M059J (cell line): ENCODE measurements at regions not wholly inside any gene's neighbourhood (a gene's known extent, or its start where the extent isn't known, plus 50 kb on each side); places are given as distances from the start of the nearest gene placed in this dataset.
"Not testable (repeated sequence)": the region's sequence is repeated elsewhere in the genome, so short reads cannot be mapped to it uniquely, and the experiment has no call there.

Experiments used
- DNase-seq: peaks from one replicate; pipeline ENCODE4 v3.0.0-alpha.2; 2012; ENCODE audit warnings: low read depth

GRCh38 chr2:230593765-230594164 is 118.9 kb upstream of the CAB39 start:
- DNase-seq: no peak

DNA sequence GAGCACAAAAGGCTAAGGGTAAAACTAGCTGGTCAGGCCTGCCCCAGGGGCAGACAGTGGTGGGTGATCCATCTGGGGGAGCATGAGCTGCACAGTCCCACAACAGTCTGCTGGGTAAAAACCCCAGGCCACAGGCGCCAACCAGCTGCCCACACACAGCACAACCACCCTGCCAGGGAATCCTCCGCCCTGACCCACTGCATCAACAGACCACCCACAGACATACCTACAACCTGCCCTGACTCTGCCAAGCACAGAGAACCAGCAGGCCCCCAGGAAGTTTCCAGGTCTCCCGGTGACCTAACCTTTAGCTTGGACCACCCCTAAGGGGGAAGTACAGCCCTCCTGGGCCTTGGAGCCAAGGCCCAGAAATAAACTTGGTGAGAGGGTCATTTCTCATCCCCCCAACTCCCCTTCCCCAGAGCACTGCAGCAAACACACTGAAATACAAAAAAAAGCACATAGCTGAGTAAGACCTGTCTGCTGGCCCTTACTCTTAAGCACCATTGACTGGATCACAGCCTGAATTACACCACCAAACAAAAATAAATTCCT is 118.3 kb upstream of the CAB39 start:
- no peak for DNase-seq

- no peak for DNase-seq
These were observed 112.8 kb upstream of the CAB39 start for GRCh38 chr2:230599853-230600252.

GRCh38 chr2:230600285-230600684 is 112.4 kb upstream of the CAB39 start:
- no peak for DNase-seq

DNA sequence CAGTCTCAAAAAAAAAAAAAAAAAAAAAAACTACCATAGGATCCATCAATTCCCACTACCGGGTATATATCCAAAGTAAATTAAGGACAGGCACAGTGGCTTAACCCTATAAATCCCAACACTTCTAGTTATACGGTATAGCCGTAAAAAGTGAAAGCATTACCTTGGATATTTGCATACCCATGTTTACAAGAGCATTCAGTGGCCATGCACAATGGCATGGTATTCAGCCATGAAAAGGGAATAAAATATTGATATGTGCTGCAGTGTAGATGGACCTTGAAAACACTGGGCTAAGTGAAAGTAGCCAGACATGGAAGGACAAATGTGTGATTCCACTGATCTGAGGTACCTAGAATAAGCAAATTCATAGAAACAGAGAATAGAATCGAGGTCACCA is 111.8 kb upstream of the CAB39 start:
- DNase-seq: no peak

GRCh38 chr2:230601510-230601909 is 111.1 kb upstream of the CAB39 start:
- no peak for DNase-seq

DNA sequence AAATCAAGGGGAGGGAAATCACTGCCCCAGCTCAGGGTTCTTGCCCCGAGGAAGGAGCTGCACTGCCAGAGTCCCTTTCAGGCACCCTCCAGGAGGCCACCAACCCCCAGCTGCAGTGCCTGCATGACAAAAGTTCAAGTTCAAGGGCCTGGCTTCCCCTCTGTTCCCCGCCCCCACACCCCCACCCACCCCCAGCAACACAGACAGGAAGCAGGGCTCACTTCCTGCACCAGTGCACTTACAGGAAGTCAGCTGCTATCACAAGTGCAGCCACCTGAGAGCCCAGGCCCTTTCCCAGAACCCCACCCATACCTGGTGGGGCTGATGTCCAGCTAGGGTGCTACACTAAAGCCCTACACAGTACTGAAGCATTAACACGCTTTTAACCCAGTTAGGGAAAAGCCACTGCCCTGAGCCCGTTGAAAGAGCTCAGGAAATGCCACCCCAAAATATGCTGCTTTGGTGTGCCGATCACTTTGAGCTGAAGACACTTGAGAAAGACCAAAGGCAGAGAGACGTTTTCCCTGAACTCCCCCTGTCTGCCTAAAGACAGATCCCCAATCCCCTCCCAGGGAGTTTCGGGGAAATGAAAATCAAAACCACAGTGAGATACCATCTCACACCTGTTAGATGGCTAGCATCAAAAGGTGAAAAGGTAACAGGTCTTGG is 109.9 kb upstream of the CAB39 start:
- no peak for DNase-seq

DNA sequence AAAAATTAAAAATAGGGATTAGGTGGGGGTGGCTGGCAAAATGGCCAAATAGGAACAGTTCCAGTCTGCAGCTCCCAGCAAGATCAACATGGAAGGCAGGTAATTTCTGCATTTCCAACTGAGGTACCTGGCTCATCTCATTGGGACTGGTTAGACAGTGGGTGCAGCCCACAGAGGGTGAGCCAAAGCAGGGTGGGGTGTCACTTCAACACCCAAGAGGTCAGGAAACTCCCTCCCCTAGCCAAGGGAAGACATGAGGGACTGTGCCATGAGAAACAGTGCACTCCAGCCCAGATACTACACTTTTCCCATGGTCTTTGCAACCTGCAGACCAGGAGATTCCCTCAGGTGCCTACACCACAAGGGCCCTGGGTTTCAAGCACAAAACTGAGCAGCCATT is 109.3 kb upstream of the CAB39 start:
- not testable (repeated sequence) for DNase-seq

GRCh38 chr2:230604158-230604557 is 108.5 kb upstream of the CAB39 start:
- DNase-seq: not testable (repeated sequence)

GRCh38 chr2:230614040-230614439 is 98.6 kb upstream of the CAB39 start:
- DNase-seq: no peak

- DNase-seq: no peak
These were observed 97.7 kb upstream of the CAB39 start for GRCh38 chr2:230614913-230615332.

- peak; percentile 90 for DNase-seq
These were observed 95.4 kb upstream of the CAB39 start for GRCh38 chr2:230617256-230617706.

DNA sequence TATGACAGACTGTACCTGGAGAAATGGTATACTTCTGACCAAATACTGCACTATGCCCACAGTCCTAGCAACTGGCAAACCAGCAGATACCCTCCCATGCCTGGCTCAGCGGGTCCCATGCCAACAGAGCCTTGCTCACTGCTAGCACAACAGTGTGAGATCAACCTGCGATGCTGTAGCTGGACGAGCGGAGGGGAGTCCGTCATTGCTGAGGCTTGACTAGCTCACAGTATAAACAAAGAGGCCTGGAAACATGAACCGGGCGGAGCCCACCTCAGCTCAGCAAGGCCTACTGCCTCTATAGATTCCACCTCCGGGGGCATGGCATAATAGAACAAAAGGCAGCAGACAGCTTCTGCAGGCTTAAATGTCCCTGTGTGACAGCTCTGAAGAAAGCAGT is 93.2 kb upstream of the CAB39 start:
- DNase-seq: no peak

GRCh38 chr2:230625220-230625619 is 87.4 kb upstream of the CAB39 start:
- DNase-seq: not testable (repeated sequence)

DNA sequence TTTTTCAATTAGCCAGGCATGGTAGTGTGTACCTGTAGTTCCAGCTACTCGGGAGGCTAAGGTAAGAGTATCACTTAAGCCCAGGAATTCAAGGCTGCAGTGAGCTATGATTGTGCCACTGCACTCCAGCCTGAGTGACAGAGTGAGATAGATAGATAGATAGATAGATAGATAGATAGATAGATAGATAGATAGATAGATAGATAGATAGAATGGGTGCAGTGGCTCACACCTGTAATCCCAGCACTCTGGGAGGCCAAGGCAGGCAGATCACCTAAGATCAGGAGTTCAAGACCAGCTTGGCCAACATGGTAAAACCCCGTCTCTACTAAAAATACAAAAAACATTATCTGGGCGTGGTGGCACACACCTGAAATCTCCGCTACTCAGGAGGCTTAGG is 85.6 kb upstream of the CAB39 start:
- DNase-seq: not testable (repeated sequence)

- peak; percentile 16 for DNase-seq
These were observed 84.6 kb upstream of the CAB39 start for GRCh38 chr2:230627806-230628724.

- no peak for DNase-seq
These were observed 81.2 kb upstream of the CAB39 start for GRCh38 chr2:230631470-230631869.

- no peak for DNase-seq
These were observed 78.5 kb upstream of the CAB39 start for GRCh38 chr2:230634146-230634545.

GRCh38 chr2:230634721-230635313 is 77.8 kb upstream of the CAB39 start:
- DNase-seq: not testable (repeated sequence)

GRCh38 chr2:230636684-230637271 is 75.9 kb upstream of the CAB39 start:
- DNase-seq: no peak

GRCh38 chr2:230637486-230637885 is 75.2 kb upstream of the CAB39 start:
- not testable (repeated sequence) for DNase-seq

DNA sequence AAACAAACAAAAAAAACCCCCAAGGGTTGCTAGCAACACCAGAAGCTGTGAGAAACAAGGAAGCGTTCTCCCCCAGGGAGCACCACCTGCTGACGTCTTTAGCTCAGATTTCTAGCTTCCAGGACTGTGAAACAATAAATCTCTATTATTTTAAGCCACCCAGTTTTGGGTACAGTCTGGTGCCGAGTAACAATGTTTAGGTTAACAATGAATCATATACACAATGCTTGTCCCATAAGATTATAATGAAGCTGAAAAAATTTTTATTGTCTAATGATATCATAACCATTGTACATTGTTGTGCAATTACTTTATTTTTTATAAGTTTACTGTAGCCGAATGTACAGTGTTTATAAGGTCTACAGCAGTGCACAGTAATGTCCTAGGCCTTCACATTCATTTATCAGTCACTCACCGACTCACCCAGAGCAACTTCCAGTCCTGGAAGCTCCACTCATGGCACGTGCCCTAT is 72.1 kb upstream of the CAB39 start:
- DNase-seq: peak; percentile 76
